Upper lobe of right lung (tissue), 1 donor: ENCODE measurements at regions not wholly inside any gene's neighbourhood (a gene's known extent, or its start where the extent isn't known, plus 50 kb on each side); places are given as distances from the start of the nearest gene placed in this dataset.

Experiments
- ATAC-seq: fragments of 200-7000 bp; cut with Tn5 transposase; one replicate; pipeline ENCODE4 v1.9.1; 2020; ENCODE audit warnings: mild to moderate bottlenecking, moderate library complexity
- DNase-seq: peaks from one replicate; pipeline ENCODE4 v3.0.0-alpha.2; 2020
- H3K27ac ChIP-seq: fragments of 200-600 bp; one replicate; pipeline ENCODE4 v1.8.0; 2022
- H3K27me3 ChIP-seq: fragments of 200-600 bp; one replicate; pipeline ENCODE4 v1.8.0; 2022; ENCODE audit warnings: mild to moderate bottlenecking
- H3K36me3 ChIP-seq: fragments of 200-600 bp; one replicate; pipeline ENCODE4 v1.8.0; 2022
- H3K4me1 ChIP-seq: fragments of 200-600 bp; one replicate; pipeline ENCODE4 v1.8.0; 2022
- H3K4me3 ChIP-seq: fragments of 200-600 bp; one replicate; pipeline ENCODE4 v1.8.0; 2022; ENCODE audit warnings: mild to moderate bottlenecking
- H3K9me3 ChIP-seq: fragments of 200-600 bp; one replicate; pipeline ENCODE4 v1.8.0; 2022
- CTCF ChIP-seq: fragments of 200-600 bp; IDR thresholded peaks from one replicate; pipeline ENCODE4 v1.8.0; 2022; ENCODE audit warnings: antibody characterized with exemption
- intact Hi-C: fragments of 100-400 bp; cut with DNase I; formaldehyde crosslinking; loops from one replicate; pipeline ENCODE4 v1.11.0; 2022
- donor health status: DM: no; HTN: yes; CAD: no; lungs with severe emphysema.

- Histone ChIP-seq H3K36me3 (no peaks in the 10 kb centered on the region), H3K27me3 (no peaks in the 10 kb centered on the region), H3K27ac (no peak overlapping the region), H3K4me3 (no peak overlapping the region), H3K9me3 (no peaks in the 10 kb centered on the region), H3K4me1 (no peaks in the 10 kb centered on the region)
- no peak for DNase-seq
- ATAC-seq, result no peak
- TF ChIP-seq CTCF, result no peak
- intact Hi-C loops, result no loop called here
Measured at GRCh38 chr1:37085393-37085792, 51.1 kb upstream of the GRIK3 start.

- Histone ChIP-seq H3K27ac (no peak overlapping the region), H3K4me3 (no peak overlapping the region), H3K9me3 (no peaks in the 10 kb centered on the region), H3K4me1 (no peaks in the 10 kb centered on the region), H3K27me3 (no peaks in the 10 kb centered on the region), H3K36me3 (no peaks in the 10 kb centered on the region)
- no peak for DNase-seq
- ATAC-seq, result no peak
- no peak for TF ChIP-seq CTCF
- intact Hi-C loops, result no loop called here
Measured at GRCh38 chr1:37089750-37090149, 55.4 kb upstream of the GRIK3 start.

GRCh38 chr1:37090671-37091070 is 56.4 kb upstream of the GRIK3 start:
- H3K4me1 ChIP-seq, result no peaks in the 10 kb centered on the region
- H3K9me3 ChIP-seq, result no peaks in the 10 kb centered on the region
- DNase-seq, result no peak
- H3K27ac ChIP-seq, result no peak overlapping the region
- no peak for ATAC-seq
- no peaks in the 10 kb centered on the region for H3K27me3 ChIP-seq
- no peaks in the 10 kb centered on the region for H3K36me3 ChIP-seq
- no peak for TF ChIP-seq CTCF
- H3K4me3 ChIP-seq, result no peak overlapping the region
- intact Hi-C loops, result no loop called here

- Histone ChIP-seq H3K27ac (no peak overlapping the region), H3K9me3 (no peaks in the 10 kb centered on the region), H3K4me3 (no peak overlapping the region), H3K36me3 (no peaks in the 10 kb centered on the region), H3K4me1 (no peaks in the 10 kb centered on the region), H3K27me3 (no peaks in the 10 kb centered on the region)
- DNase-seq (no peak), ATAC-seq (no peak)
- TF ChIP-seq CTCF, result no peak
- intact Hi-C loops, result no loop called here
Measured at GRCh38 chr1:37092937-37093336, 58.6 kb upstream of the GRIK3 start.

GRCh38 chr1:37094302-37094701 is 60.0 kb upstream of the GRIK3 start:
- intact Hi-C loops, result no loop called here
- H3K4me3 ChIP-seq, result no peak overlapping the region
- H3K9me3 ChIP-seq, result no peaks in the 10 kb centered on the region
- no peak for DNase-seq
- H3K36me3 ChIP-seq, result no peaks in the 10 kb centered on the region
- no peak for TF ChIP-seq CTCF
- no peak for ATAC-seq
- H3K4me1 ChIP-seq, result no peaks in the 10 kb centered on the region
- no peaks in the 10 kb centered on the region for H3K27me3 ChIP-seq
- H3K27ac ChIP-seq, result no peak overlapping the region

GRCh38 chr1:37096523-37096922 is 62.2 kb upstream of the GRIK3 start:
- Histone ChIP-seq H3K27me3 (peaks cover 6% of the 10 kb centered on the region), H3K36me3 (no peaks in the 10 kb centered on the region), H3K9me3 (no peaks in the 10 kb centered on the region), H3K4me3 (no peak overlapping the region), H3K27ac (no peak overlapping the region), H3K4me1 (no peaks in the 10 kb centered on the region)
- intact Hi-C loops, result no loop called here
- ATAC-seq (no peak), DNase-seq (no peak)
- TF ChIP-seq CTCF, result no peak
